NT2/D1 (cell line): ENCODE measurements at regions not wholly inside any gene's neighbourhood (a gene's known extent, or its start where the extent isn't known, plus 50 kb on each side); places are given as distances from the start of the nearest gene placed in this dataset.

Source experiments
- DNase-seq: peaks from one replicate; pipeline ENCODE4 v3.0.0-alpha.2; 2011; ENCODE audit warnings: low read depth, low spot score
- H3K27me3 ChIP-seq: 2 replicates; pipeline ENCODE4 v1.6.0; 2011; ENCODE audit warnings: mild to moderate bottlenecking; ENCODE audit not compliant: insufficient read length, insufficient read depth
- H3K36me3 ChIP-seq: 2 replicates; pipeline ENCODE4 v1.6.1; 2011; ENCODE audit warnings: mild to moderate bottlenecking, low read length, mixed read lengths; ENCODE audit not compliant: insufficient read depth, insufficient read length
- H3K4me1 ChIP-seq: 2 replicates; pipeline ENCODE4 v1.5.1; 2011; ENCODE audit not compliant: insufficient read depth, insufficient read length
- H3K4me3 ChIP-seq: 2 replicates; pipeline ENCODE4 v1.5.1; 2011; ENCODE audit warnings: low read depth; ENCODE audit not compliant: insufficient read length
- H3K9ac ChIP-seq: 2 replicates; pipeline ENCODE4 v1.6.0; 2011; ENCODE audit warnings: low read depth; ENCODE audit not compliant: insufficient read length
- H3K9me3 ChIP-seq: 2 replicates; pipeline ENCODE4 v1.5.1; 2011; ENCODE audit warnings: mild to moderate bottlenecking, low read length; ENCODE audit not compliant: insufficient read depth
- SUZ12 ChIP-seq: IDR thresholded peaks from 2 replicates; pipeline ENCODE4 v1.6.1; 2011; ENCODE audit not compliant: insufficient read length, insufficient read depth; ENCODE audit errors: extremely low read depth
- YY1 ChIP-seq: IDR thresholded peaks from 2 replicates; pipeline ENCODE4 v1.6.1; 2011; ENCODE audit not compliant: insufficient read length, insufficient read depth
- ZNF274 ChIP-seq: IDR thresholded peaks from 2 replicates; pipeline ENCODE4 v1.6.1; 2011; ENCODE audit warnings: mild to moderate bottlenecking, low read depth, low read length

GRCh38 chr10:43778571-43778970, 129.9 kb upstream of the ZNF32 start:
- no peaks in the 10 kb centered on the region for H3K27me3 ChIP-seq
- H3K36me3 ChIP-seq: no peaks in the 10 kb centered on the region
- no peaks in the 10 kb centered on the region for H3K4me1 ChIP-seq
- no peak for DNase-seq
- TF ChIP-seq YY1: no peak
- no peak for TF ChIP-seq ZNF274
- TF ChIP-seq SUZ12: no peak
- no peak overlapping the region for H3K9ac ChIP-seq
- no peak overlapping the region for H3K4me3 ChIP-seq
- H3K9me3 ChIP-seq: no peaks in the 10 kb centered on the region

GRCh38 chr10:43775384-43775783, 126.7 kb upstream of the ZNF32 start:
- H3K4me3 ChIP-seq: no peak overlapping the region
- no peaks in the 10 kb centered on the region for H3K36me3 ChIP-seq
- no peaks in the 10 kb centered on the region for H3K4me1 ChIP-seq
- no peaks in the 10 kb centered on the region for H3K9me3 ChIP-seq
- DNase-seq: no peak
- TF ChIP-seq SUZ12: no peak
- TF ChIP-seq ZNF274: no peak
- TF ChIP-seq YY1: no peak
- no peaks in the 10 kb centered on the region for H3K27me3 ChIP-seq
- no peak overlapping the region for H3K9ac ChIP-seq

GRCh38 chr10:43774234-43774769, 125.6 kb upstream of the ZNF32 start:
- Histone ChIP-seq H3K27me3 (no peaks in the 10 kb centered on the region), H3K9ac (no peak overlapping the region), H3K9me3 (no peaks in the 10 kb centered on the region), H3K4me3 (no peak overlapping the region), H3K36me3 (no peaks in the 10 kb centered on the region), H3K4me1 (no peaks in the 10 kb centered on the region)
- no peak for DNase-seq
- TF ChIP-seq YY1 (no peak), SUZ12 (no peak), ZNF274 (no peak)

- no peaks in the 10 kb centered on the region for H3K27me3 ChIP-seq
- H3K9ac ChIP-seq: no peak overlapping the region
- H3K4me1 ChIP-seq: no peaks in the 10 kb centered on the region
- no peak for DNase-seq
- H3K4me3 ChIP-seq: no peak overlapping the region
- H3K36me3 ChIP-seq: no peaks in the 10 kb centered on the region
- TF ChIP-seq YY1 (no peak), SUZ12 (no peak), ZNF274 (no peak)
- no peaks in the 10 kb centered on the region for H3K9me3 ChIP-seq
Measured at GRCh38 chr10:43773736-43774135, 125.1 kb upstream of the ZNF32 start.

GRCh38 chr10:43772171-43772570, 123.5 kb upstream of the ZNF32 start:
- no peaks in the 10 kb centered on the region for H3K36me3 ChIP-seq

GRCh38 chr10:43771675-43772074, 123.0 kb upstream of the ZNF32 start:
- Histone ChIP-seq H3K27me3 (no peaks in the 10 kb centered on the region), H3K4me1 (no peaks in the 10 kb centered on the region), H3K9me3 (no peaks in the 10 kb centered on the region), H3K36me3 (no peaks in the 10 kb centered on the region), H3K9ac (no peak overlapping the region), H3K4me3 (no peak overlapping the region)
- TF ChIP-seq YY1 (no peak), SUZ12 (no peak), ZNF274 (no peak)
- no peak for DNase-seq

More at GRCh38 chr10:43772171-43772570, 123.5 kb upstream of the ZNF32 start:
- Histone ChIP-seq H3K9me3 (no peaks in the 10 kb centered on the region), H3K4me3 (no peak overlapping the region), H3K27me3 (no peaks in the 10 kb centered on the region), H3K9ac (no peak overlapping the region), H3K4me1 (no peaks in the 10 kb centered on the region)
- no peak for DNase-seq
- no peak for TF ChIP-seq ZNF274
- no peak for TF ChIP-seq YY1
- TF ChIP-seq SUZ12: no peak

GRCh38 chr10:43765516-43765915, 116.8 kb upstream of the ZNF32 start:
- H3K4me3 ChIP-seq: no peak overlapping the region
- DNase-seq: no peak
- no peaks in the 10 kb centered on the region for H3K36me3 ChIP-seq
- H3K9ac ChIP-seq: no peak overlapping the region
- TF ChIP-seq ZNF274 (no peak), SUZ12 (no peak), YY1 (no peak)
- no peaks in the 10 kb centered on the region for H3K9me3 ChIP-seq
- H3K4me1 ChIP-seq: no peaks in the 10 kb centered on the region
- no peaks in the 10 kb centered on the region for H3K27me3 ChIP-seq

- Histone ChIP-seq H3K4me1 (no peaks in the 10 kb centered on the region), H3K36me3 (no peaks in the 10 kb centered on the region), H3K4me3 (no peak overlapping the region), H3K9ac (no peak overlapping the region), H3K9me3 (no peaks in the 10 kb centered on the region), H3K27me3 (no peaks in the 10 kb centered on the region)
- no peak for DNase-seq
- TF ChIP-seq ZNF274 (no peak), YY1 (no peak), SUZ12 (no peak)
Measured at GRCh38 chr10:43763846-43764245, 115.2 kb upstream of the ZNF32 start.
